ENCODE measurements at regions not wholly inside any gene's neighbourhood (a gene's known extent, or its start where the extent isn't known, plus 50 kb on each side); places are given as distances from the start of the nearest gene placed in this dataset.

DNA sequence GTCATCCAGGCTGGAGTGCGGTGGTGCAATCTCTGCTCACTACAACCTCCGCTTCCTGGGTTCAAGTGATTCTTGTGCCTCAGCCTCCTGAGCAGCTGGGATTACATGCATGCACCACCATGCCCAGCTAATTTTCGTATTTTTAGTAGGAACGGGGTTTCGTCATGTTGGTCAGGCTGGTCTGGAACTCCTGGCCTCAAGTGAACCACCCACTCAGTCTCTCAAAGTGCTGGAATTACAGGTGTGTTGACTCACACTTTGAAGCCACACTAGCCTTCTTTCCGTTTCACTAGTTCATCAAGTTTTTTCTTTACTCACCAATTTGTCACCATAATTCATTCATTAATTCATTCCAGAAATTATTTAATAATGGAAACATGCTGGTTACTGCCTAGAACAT is 298.4 kb upstream of the MTNR1B start:
- Histone ChIP-seq H3K9me3 (no peaks in the 10 kb centered on the region), H3K4me1 (no peaks in the 10 kb centered on the region), H3K27ac (no peak overlapping the region), H3K27me3 (no peaks in the 10 kb centered on the region), H3K4me3 (no peak overlapping the region), H3K36me3 (no peaks in the 10 kb centered on the region)
- intact Hi-C loops (cut with DNase I), result no loop called here
- WGBS (ENCODE audit: insufficient coverage, low coverage, low lambda C conversion rate, missing lambda C conversion rate), result 70% methylated on average over 6 of the region's 6 CpGs
- TF ChIP-seq CTCF (IDR thresholded peaks at IDR 0.05), result no peak
- TF ChIP-seq POLR2A (IDR thresholded peaks at IDR 0.05), result no peak
- DNase-seq (no peak), ATAC-seq (no peak)

DNA sequence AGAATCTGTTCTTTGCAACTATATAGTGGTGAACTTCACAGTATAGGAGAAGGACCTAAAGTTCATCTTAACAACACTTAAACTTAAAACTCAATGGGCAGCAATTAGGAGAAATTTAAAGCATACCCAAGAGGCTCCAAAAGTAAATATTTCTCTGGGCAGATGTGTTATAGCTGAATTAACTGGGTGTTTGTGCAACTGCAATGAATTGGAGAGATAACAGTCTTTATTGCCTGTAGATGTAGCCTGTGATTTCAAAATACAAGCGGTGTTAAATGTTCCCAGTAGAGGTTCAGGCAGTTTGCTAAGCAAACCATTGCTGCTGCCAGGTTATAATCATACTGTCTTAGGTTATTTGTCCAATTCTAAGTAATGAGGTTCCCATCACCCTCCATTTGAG is 294.1 kb upstream of the MTNR1B start:
- Histone ChIP-seq H3K4me3 (no peak overlapping the region), H3K27me3 (no peaks in the 10 kb centered on the region), H3K4me1 (no peaks in the 10 kb centered on the region), H3K9me3 (no peaks in the 10 kb centered on the region), H3K27ac (no peak overlapping the region), H3K36me3 (no peaks in the 10 kb centered on the region)
- no peak for ATAC-seq
- TF ChIP-seq POLR2A (IDR thresholded peaks at IDR 0.05) (no peak), CTCF (IDR thresholded peaks at IDR 0.05) (no peak)
- WGBS (ENCODE audit: insufficient coverage, low coverage, low lambda C conversion rate, missing lambda C conversion rate), result 44% methylated on average over 1 of the region's 1 CpG
- DNase-seq, result no peak
- intact Hi-C loops (cut with DNase I), result no loop called here

DNA sequence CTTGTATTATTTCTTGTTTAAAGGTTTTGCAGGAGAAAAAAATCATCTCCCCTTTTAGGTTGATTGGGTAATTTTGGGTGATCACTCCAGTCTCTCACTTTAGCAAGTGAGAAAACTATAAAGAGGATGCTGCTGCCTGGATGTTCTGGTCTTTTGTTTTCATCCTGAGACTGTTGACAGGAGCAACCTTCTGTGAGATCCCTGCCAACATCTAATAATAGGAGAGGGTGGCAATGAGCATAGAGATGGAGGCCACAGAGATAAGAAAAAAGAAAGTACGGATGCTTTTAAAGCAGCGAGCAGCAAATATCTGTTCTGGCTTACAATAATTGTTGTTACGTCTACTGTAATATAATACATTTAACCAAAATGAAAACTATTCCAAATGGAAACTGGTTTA is 293.6 kb upstream of the MTNR1B start:
- no peak for ATAC-seq
- no peaks in the 10 kb centered on the region for H3K4me1 ChIP-seq
- WGBS (ENCODE audit: insufficient coverage, low coverage, low lambda C conversion rate, missing lambda C conversion rate), result 66% methylated on average over 3 of the region's 3 CpGs

DNA sequence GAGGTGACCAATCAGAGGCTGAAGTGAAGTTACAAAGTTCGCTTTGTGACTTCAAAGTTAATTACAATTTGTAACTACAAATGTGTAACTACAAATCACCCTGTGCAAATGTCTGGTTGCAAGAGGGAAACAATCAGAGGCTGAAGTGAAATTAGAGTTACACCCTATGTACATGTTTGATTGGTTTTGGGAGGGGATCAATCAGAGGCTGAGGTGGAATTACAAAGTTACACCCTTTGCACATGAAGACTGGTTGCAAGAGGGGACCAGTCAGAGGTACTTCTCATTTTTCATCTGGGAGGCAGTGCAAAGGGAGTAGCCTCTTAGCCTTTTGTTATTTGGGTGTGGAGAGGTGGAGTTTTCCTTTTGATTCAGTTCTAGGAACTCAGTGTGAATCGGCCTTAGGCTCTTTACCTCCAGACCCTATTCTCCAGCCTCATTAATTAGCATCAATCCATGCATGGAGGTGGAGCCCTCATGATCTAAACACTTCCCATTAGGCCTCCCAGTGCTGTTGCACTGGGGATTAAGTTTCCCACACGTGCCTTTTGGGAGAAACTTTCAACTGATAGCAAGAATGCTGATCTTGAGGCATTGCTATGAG is 291.3 kb upstream of the MTNR1B start:
- Histone ChIP-seq H3K9me3 (no peaks in the 10 kb centered on the region), H3K4me3 (no peak overlapping the region), H3K27ac (no peak overlapping the region), H3K27me3 (no peaks in the 10 kb centered on the region), H3K4me1 (no peaks in the 10 kb centered on the region), H3K36me3 (no peaks in the 10 kb centered on the region)
- TF ChIP-seq POLR2A (IDR thresholded peaks at IDR 0.05), result no peak
- TF ChIP-seq CTCF (IDR thresholded peaks at IDR 0.05), result no peak
- DNase-seq, result no peak
- 14% methylated on average over 3 of the region's 3 CpGs for WGBS (ENCODE audit: insufficient coverage, low coverage, low lambda C conversion rate, missing lambda C conversion rate)
- ATAC-seq, result no peak
- intact Hi-C loops (cut with DNase I), result no loop called here

More for the DNA sequence above, 293.6 kb upstream of the MTNR1B start:
- no peak overlapping the region for H3K4me3 ChIP-seq
- DNase-seq, result no peak
- H3K27ac ChIP-seq, result no peak overlapping the region
- no peaks in the 10 kb centered on the region for H3K27me3 ChIP-seq
- no peaks in the 10 kb centered on the region for H3K36me3 ChIP-seq
- intact Hi-C loops (cut with DNase I), result no loop called here
- H3K9me3 ChIP-seq, result no peaks in the 10 kb centered on the region
- TF ChIP-seq CTCF (IDR thresholded peaks at IDR 0.05) (no peak), POLR2A (IDR thresholded peaks at IDR 0.05) (no peak)

GRCh38 chr11:92681586-92681985 is 287.9 kb upstream of the MTNR1B start:
- Histone ChIP-seq H3K4me3 (no peak overlapping the region), H3K9me3 (no peaks in the 10 kb centered on the region), H3K27me3 (no peaks in the 10 kb centered on the region), H3K4me1 (no peaks in the 10 kb centered on the region), H3K36me3 (no peaks in the 10 kb centered on the region), H3K27ac (no peak overlapping the region)
- DNase-seq, result no peak
- ATAC-seq, result no peak
- intact Hi-C loops (cut with DNase I), result no loop called here
- TF ChIP-seq POLR2A (IDR thresholded peaks at IDR 0.05) (no peak), CTCF (IDR thresholded peaks at IDR 0.05) (no peak)
- 17% methylated on average over 1 of the region's 1 CpG for WGBS (ENCODE audit: insufficient coverage, low coverage, low lambda C conversion rate, missing lambda C conversion rate)
